ENCODE measurements at regions not wholly inside any gene's neighbourhood (a gene's known extent, or its start where the extent isn't known, plus 50 kb on each side); places are given as distances from the start of the nearest gene placed in this dataset.

DNA sequence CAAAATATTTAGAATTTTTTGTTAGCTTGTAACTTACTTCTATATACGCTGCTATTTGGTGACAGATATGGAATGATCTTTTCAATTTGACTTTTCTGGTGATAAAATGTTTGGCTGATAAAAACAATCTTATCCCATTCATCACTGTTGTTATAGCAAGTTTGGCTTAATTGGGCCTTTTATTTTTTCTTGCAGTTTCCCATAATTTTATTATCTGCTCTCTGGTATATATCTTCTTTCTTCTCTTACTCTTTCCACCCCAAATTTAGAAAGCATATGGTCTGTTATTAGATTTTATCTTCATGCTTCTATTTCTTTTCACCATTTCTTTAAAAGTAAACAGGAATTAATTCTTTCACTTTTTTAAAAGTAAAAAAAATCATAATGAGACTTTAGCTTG is 474.4 kb downstream of the TLE1 start:
- no peaks in the 10 kb centered on the region for H3K4me1 ChIP-seq
- intact Hi-C loops (cut with DNase I), result no loop called here
- H3K27ac ChIP-seq, result no peak overlapping the region
- TF ChIP-seq, protein P1, sequence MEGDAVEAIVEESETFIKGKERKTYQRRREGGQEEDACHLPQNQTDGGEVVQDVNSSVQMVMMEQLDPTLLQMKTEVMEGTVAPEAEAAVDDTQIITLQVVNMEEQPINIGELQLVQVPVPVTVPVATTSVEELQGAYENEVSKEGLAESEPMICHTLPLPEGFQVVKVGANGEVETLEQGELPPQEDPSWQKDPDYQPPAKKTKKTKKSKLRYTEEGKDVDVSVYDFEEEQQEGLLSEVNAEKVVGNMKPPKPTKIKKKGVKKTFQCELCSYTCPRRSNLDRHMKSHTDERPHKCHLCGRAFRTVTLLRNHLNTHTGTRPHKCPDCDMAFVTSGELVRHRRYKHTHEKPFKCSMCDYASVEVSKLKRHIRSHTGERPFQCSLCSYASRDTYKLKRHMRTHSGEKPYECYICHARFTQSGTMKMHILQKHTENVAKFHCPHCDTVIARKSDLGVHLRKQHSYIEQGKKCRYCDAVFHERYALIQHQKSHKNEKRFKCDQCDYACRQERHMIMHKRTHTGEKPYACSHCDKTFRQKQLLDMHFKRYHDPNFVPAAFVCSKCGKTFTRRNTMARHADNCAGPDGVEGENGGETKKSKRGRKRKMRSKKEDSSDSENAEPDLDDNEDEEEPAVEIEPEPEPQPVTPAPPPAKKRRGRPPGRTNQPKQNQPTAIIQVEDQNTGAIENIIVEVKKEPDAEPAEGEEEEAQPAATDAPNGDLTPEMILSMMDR (IDR thresholded peaks at IDR 0.05), result no peak
- no peaks in the 10 kb centered on the region for H3K36me3 ChIP-seq
- DNase-seq, result no peak
- no peak overlapping the region for H3K9ac ChIP-seq (ENCODE audit: low read depth in 2 of 2, low read length in 2 of 2)
- no peaks in the 10 kb centered on the region for H3K9me3 ChIP-seq
- H3K27me3 ChIP-seq, result no peaks in the 10 kb centered on the region
- H3K4me3 ChIP-seq, result no peak overlapping the region

- no peak overlapping the region for H3K9ac ChIP-seq (ENCODE audit: low read depth in 2 of 2, low read length in 2 of 2)
- no peaks in the 10 kb centered on the region for H3K36me3 ChIP-seq
- H3K9me3 ChIP-seq, result no peaks in the 10 kb centered on the region
- DNase-seq, result no peak
- TF ChIP-seq, protein P1 (IDR thresholded peaks at IDR 0.05), result no peak
- H3K4me3 ChIP-seq, result no peak overlapping the region
- H3K27ac ChIP-seq, result no peak overlapping the region
- no peaks in the 10 kb centered on the region for H3K27me3 ChIP-seq
- H3K4me1 ChIP-seq, result no peaks in the 10 kb centered on the region
- intact Hi-C loops (cut with DNase I), result no loop called here
These were observed 475.9 kb downstream of the TLE1 start for GRCh38 chr9:81213456-81213855.

- TF ChIP-seq, protein P1 (IDR thresholded peaks at IDR 0.05), result no peak
- Histone ChIP-seq H3K9me3 (no peaks in the 10 kb centered on the region), H3K9ac (ENCODE audit: low read depth in 2 of 2, low read length in 2 of 2) (no peak overlapping the region), H3K4me3 (no peak overlapping the region), H3K27me3 (no peaks in the 10 kb centered on the region), H3K36me3 (no peaks in the 10 kb centered on the region), H3K4me1 (no peaks in the 10 kb centered on the region), H3K27ac (no peak overlapping the region)
- no peak for DNase-seq
- intact Hi-C loops (cut with DNase I), result no loop called here
These were observed 477.6 kb downstream of the TLE1 start for GRCh38 chr9:81211741-81212140.

DNA sequence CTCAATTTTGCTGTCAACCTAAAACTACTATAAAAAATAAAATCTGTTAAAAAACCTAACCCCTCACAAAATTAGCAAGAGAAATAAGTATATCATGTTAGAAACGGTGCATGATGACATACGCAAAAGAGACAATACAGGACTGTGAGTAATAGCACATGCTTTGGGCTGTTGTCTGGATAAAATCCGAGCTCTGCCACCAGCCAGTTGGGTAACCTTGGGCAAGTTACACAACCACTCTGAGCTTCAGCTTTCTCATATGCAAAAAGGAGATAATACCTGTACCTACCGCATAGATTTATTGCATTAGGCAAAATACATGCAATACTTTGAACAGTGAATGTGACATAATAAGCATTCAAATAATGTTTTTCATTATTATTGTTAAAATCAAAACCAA is 481.7 kb downstream of the TLE1 start:
- DNase-seq, result no peak
- intact Hi-C loops (cut with DNase I), result loop anchor here (10.0 kb wide), 1 partner anchor 407 kb away; no protein-coding TSS in a partner anchor
- Histone ChIP-seq H3K27ac (no peak overlapping the region), H3K9ac (ENCODE audit: low read depth in 2 of 2, low read length in 2 of 2) (no peak overlapping the region), H3K4me1 (no peaks in the 10 kb centered on the region), H3K9me3 (no peaks in the 10 kb centered on the region), H3K4me3 (no peak overlapping the region), H3K36me3 (no peaks in the 10 kb centered on the region), H3K27me3 (no peaks in the 10 kb centered on the region)
- TF ChIP-seq, protein P1 (IDR thresholded peaks at IDR 0.05), result no peak

GRCh38 chr9:81202292-81202691 is 487.1 kb downstream of the TLE1 start:
- no peak for DNase-seq
- TF ChIP-seq, protein P1 (IDR thresholded peaks at IDR 0.05), result no peak
- no peaks in the 10 kb centered on the region for H3K9me3 ChIP-seq
- H3K4me1 ChIP-seq, result no peaks in the 10 kb centered on the region
- intact Hi-C loops (cut with DNase I), result loop anchor here (10.0 kb wide), 1 partner anchor 413 kb away; no protein-coding TSS in a partner anchor
- no peaks in the 10 kb centered on the region for H3K36me3 ChIP-seq
- H3K9ac ChIP-seq (ENCODE audit: low read depth in 2 of 2, low read length in 2 of 2), result no peak overlapping the region
- no peak overlapping the region for H3K27ac ChIP-seq
- H3K4me3 ChIP-seq, result no peak overlapping the region
- H3K27me3 ChIP-seq, result no peaks in the 10 kb centered on the region

DNA sequence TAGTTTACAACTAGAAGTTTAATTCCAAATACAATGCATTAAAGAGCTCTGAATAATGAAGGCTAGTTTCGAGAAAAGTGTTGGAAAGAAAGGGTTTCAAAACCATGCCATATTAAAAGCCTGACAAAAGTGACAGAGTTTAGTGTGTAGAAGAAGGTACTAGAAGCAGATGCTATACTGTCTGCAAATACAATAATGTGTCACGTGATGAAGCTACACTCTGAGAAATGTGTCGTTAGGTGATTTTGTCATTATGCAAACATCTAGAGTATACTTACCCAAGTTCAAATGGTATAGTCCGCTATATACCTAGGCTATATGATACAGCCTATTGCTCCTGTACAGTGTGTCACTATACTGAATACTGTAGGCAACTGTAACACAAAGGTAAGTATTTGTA is 494.1 kb downstream of the TLE1 start:
- no peak overlapping the region for H3K27ac ChIP-seq
- H3K4me3 ChIP-seq, result no peak overlapping the region
- intact Hi-C loops (cut with DNase I), result no loop called here
- no peak overlapping the region for H3K9ac ChIP-seq (ENCODE audit: low read depth in 2 of 2, low read length in 2 of 2)
- TF ChIP-seq, protein P1 (IDR thresholded peaks at IDR 0.05), result no peak
- DNase-seq, result no peak
- H3K4me1 ChIP-seq, result no peaks in the 10 kb centered on the region
- H3K9me3 ChIP-seq, result no peaks in the 10 kb centered on the region
- H3K36me3 ChIP-seq, result no peaks in the 10 kb centered on the region
- no peaks in the 10 kb centered on the region for H3K27me3 ChIP-seq
